SU-DHL-6 (cell line): ENCODE measurements at regions not wholly inside any gene's neighbourhood (a gene's known extent, or its start where the extent isn't known, plus 50 kb on each side); places are given as distances from the start of the nearest gene placed in this dataset.
"Not testable (repeated sequence)": the region's sequence is repeated elsewhere in the genome, so short reads cannot be mapped to it uniquely, and the experiment has no call there.

Experiments
- H2AFZ ChIP-seq: fragments of 200-600 bp; sonication (generic); 2 replicates; pipeline ENCODE4 v1.6.1; 2014; ENCODE audit warnings: low read depth, mild to moderate bottlenecking, moderate library complexity, mixed read lengths, antibody characterized with exemption, low read length; ENCODE audit not compliant: severe bottlenecking
- H3F3A ChIP-seq: fragments of 200-600 bp; shearing (Covaris generic); 2 replicates; pipeline ENCODE4 v1.6.0; 2016; ENCODE audit warnings: antibody characterized with exemption, mild to moderate bottlenecking; ENCODE audit not compliant: insufficient read depth
- H3K27ac ChIP-seq: fragments of 200-600 bp; sonication (generic); 2 replicates; pipeline ENCODE4 v1.5.1; 2016; ENCODE audit warnings: low read depth, mild to moderate bottlenecking, low read length, moderate library complexity, mixed read lengths
- H3K27me3 ChIP-seq: fragments of 200-600 bp; sonication (generic), shearing (Covaris generic); 2 replicates; pipeline ENCODE4 v1.6.0; 2014; ENCODE audit warnings: mild to moderate bottlenecking, low read length
- H3K36me3 ChIP-seq: fragments of 200-600 bp; sonication (generic); 2 replicates; pipeline ENCODE4 v1.6.1; 2014; ENCODE audit warnings: mild to moderate bottlenecking, low read length, mixed read lengths
- H3K4me2 ChIP-seq: fragments of 300-600, 200-600 bp; shearing (Covaris generic), sonication (generic); 2 replicates; pipeline ENCODE4 v1.6.0; 2014; ENCODE audit warnings: low read length, low read depth, mild to moderate bottlenecking; ENCODE audit not compliant: poor library complexity, severe bottlenecking
- H3K4me3 ChIP-seq: fragments of 200-600 bp; sonication (generic); 2 replicates; pipeline ENCODE4 v1.5.1; 2014; ENCODE audit warnings: antibody characterized with exemption, low read length, mild to moderate bottlenecking, mixed read lengths; ENCODE audit not compliant: insufficient read depth, poor library complexity, severe bottlenecking
- H3K79me2 ChIP-seq: fragments of 200-600 bp; sonication (generic); 2 replicates; pipeline ENCODE4 v1.6.1; 2014; ENCODE audit warnings: mild to moderate bottlenecking, low read length, moderate library complexity; ENCODE audit not compliant: insufficient read depth
- H3K9ac ChIP-seq: fragments of 200-600 bp; sonication (generic); 2 replicates; pipeline ENCODE4 v1.7.0; 2014; ENCODE audit warnings: mild to moderate bottlenecking, low read length
- H3K9me2 ChIP-seq: fragments of 200-600 bp; sonication (generic); replicated peaks from 2 replicates; pipeline ENCODE4 v1.6.1; 2014; ENCODE audit warnings: low read length; ENCODE audit not compliant: insufficient read depth
- H3K9me3 ChIP-seq: fragments of 200-600 bp; sonication (generic); 2 replicates; pipeline ENCODE4 v1.6.1; 2014; ENCODE audit warnings: low read length, mixed read lengths; ENCODE audit not compliant: insufficient read depth
- H4K20me1 ChIP-seq: fragments of 200-600 bp; sonication (generic); 2 replicates; pipeline ENCODE4 v1.6.1; 2014; ENCODE audit warnings: low read depth, mild to moderate bottlenecking, antibody characterized with exemption, low read length, moderate library complexity, mixed read lengths
- CTCF ChIP-seq: fragments of 200-600 bp; sonication (generic); IDR thresholded peaks from one replicate; pipeline ENCODE4 v1.5.1; 2017; ENCODE audit warnings: antibody characterized with exemption, mild to moderate bottlenecking, low read length, moderate library complexity; ENCODE audit not compliant: insufficient read depth, poor library complexity, severe bottlenecking
- EZH2phosphoT487 ChIP-seq: fragments of 200-600 bp; sonication (generic), shearing (Covaris generic); conservative IDR thresholded peaks from 2 replicates; pipeline ENCODE4 v1.6.1; 2018; ENCODE audit warnings: mild to moderate bottlenecking, antibody characterized with exemption, low read length, moderate library complexity, mixed read lengths

GRCh38 chr6:3672339-3672738 lies 79.2 kb downstream of the PXDC1 start:
- not testable (repeated sequence) for H3K9me3 ChIP-seq, H3F3A ChIP-seq, H3K27me3 ChIP-seq, H3K9me2 ChIP-seq, H3K9ac ChIP-seq, H3K27ac ChIP-seq, H3K4me2 ChIP-seq, H4K20me1 ChIP-seq, H2AFZ ChIP-seq, H3K36me3 ChIP-seq, H3K79me2 ChIP-seq, H3K4me3 ChIP-seq

GRCh38 chr6:3671382-3671781 lies 80.1 kb downstream of the PXDC1 start:
- no peak overlapping the region for H2AFZ ChIP-seq
- no peak overlapping the region for H3K9ac ChIP-seq
- no peaks in the 10 kb centered on the region for H3K9me2 ChIP-seq
- TF ChIP-seq EZH2phosphoT487: no peak
- no peak for TF ChIP-seq CTCF
- no peaks in the 10 kb centered on the region for H4K20me1 ChIP-seq
- H3K4me2 ChIP-seq: no peak overlapping the region
- no peak overlapping the region for H3K27ac ChIP-seq
- no peaks in the 10 kb centered on the region for H3K36me3 ChIP-seq
- no peak overlapping the region for H3K4me3 ChIP-seq
- H3K79me2 ChIP-seq: no peaks in the 10 kb centered on the region
- H3K9me3 ChIP-seq: no peaks in the 10 kb centered on the region
- H3K27me3 ChIP-seq: no peaks in the 10 kb centered on the region
- H3F3A ChIP-seq: no peaks in the 10 kb centered on the region

- Histone ChIP-seq H3K36me3 (no peaks in the 10 kb centered on the region), H3K4me2 (no peak overlapping the region), H3K79me2 (no peaks in the 10 kb centered on the region), H3K9ac (no peak overlapping the region), H3K9me2 (no peaks in the 10 kb centered on the region), H3K9me3 (no peaks in the 10 kb centered on the region), H3K27me3 (no peaks in the 10 kb centered on the region), H3K4me3 (no peak overlapping the region), H2AFZ (no peak overlapping the region), H3F3A (no peaks in the 10 kb centered on the region), H3K27ac (no peak overlapping the region), H4K20me1 (no peaks in the 10 kb centered on the region)
- TF ChIP-seq EZH2phosphoT487: no peak
- TF ChIP-seq CTCF: no peak
These were observed 81.2 kb downstream of the PXDC1 start for GRCh38 chr6:3670356-3670755.

- Histone ChIP-seq H3K9me3 (no peaks in the 10 kb centered on the region), H3K27ac (no peak overlapping the region), H3K9me2 (no peaks in the 10 kb centered on the region), H3K79me2 (no peaks in the 10 kb centered on the region), H3K4me2 (no peak overlapping the region), H3K36me3 (no peaks in the 10 kb centered on the region), H3K4me3 (no peak overlapping the region), H3K27me3 (no peaks in the 10 kb centered on the region), H4K20me1 (no peaks in the 10 kb centered on the region), H3K9ac (no peak overlapping the region), H3F3A (no peaks in the 10 kb centered on the region), H2AFZ (no peak overlapping the region)
- TF ChIP-seq CTCF (no peak), EZH2phosphoT487 (no peak)
These were observed 81.6 kb downstream of the PXDC1 start for GRCh38 chr6:3669916-3670315.
